GM12878 (cell line): ENCODE measurements at regions not wholly inside any gene's neighbourhood (a gene's known extent, or its start where the extent isn't known, plus 50 kb on each side); places are given as distances from the start of the nearest gene placed in this dataset.

Source experiments
- ATAC-seq: fragments of 200-7000 bp; cut with Tn5 transposase; 3 replicates; pipeline ENCODE4 v1.9.1; 2020; ENCODE audit warnings: mild to moderate bottlenecking, moderate library complexity
- BruUV-seq: library from RNA; stranded (reverse); fragments of 400-500 nt; replicated peaks from 2 replicates; lab custom pipeline; 2021; lab: Mats Ljungman, UMichigan
- CTCF ChIA-PET: fragments of 300-600 bp; sonication (Branson Sonifier 250); formaldehyde crosslinking; extraction: SDS; loops from one replicate; lab custom pipeline; 2021; ENCODE audit warnings: inconsistent platforms; lab: Yijun Ruan, JAX
- POLR2A ChIA-PET: fragments of 350-600 bp; formaldehyde crosslinking; extraction: SDS; loops from one replicate; lab custom pipeline; 2021; ENCODE audit warnings: inconsistent platforms; lab: Charles Lee
- RAD21 ChIA-PET: fragments of 300-600 bp; sonication (Branson Sonifier 250); formaldehyde crosslinking; loops from one replicate; lab custom pipeline; 2023; ENCODE audit warnings: antibody characterized with exemption; ENCODE audit not compliant: unreplicated experiment; lab: Charles Lee
- SMC1A ChIA-PET: fragments of 300-600 bp; sonication (Branson Sonifier 250); formaldehyde crosslinking; loops from one replicate; lab custom pipeline; 2023; ENCODE audit not compliant: unreplicated experiment, uncharacterized antibody; lab: Charles Lee
- DNase-seq: peaks from one replicate; pipeline ENCODE4 v3.0.0-alpha.2; 2011; ENCODE audit warnings: low read depth, low spot score
- FAIRE-seq: peaks from 3 replicates; lab custom pipeline; 2011; peaks lifted over from hg19 to GRCh38; lab: Jason Lieb, UNC
- H2AFZ ChIP-seq: 2 replicates; pipeline ENCODE4 v1.6.0; 2011; ENCODE audit warnings: low read depth, low read length, control low read depth; ENCODE audit not compliant: control insufficient read depth
- H3K27ac ChIP-seq: 2 replicates; pipeline ENCODE4 v1.5.1; 2011; ENCODE audit warnings: control low read depth; ENCODE audit not compliant: control insufficient read depth, insufficient read depth
- H3K27me3 ChIP-seq, 2 experiments: replicated peaks in 1 of 2; 2 replicates each; pipeline versions ENCODE4 v1.6.0 to v1.6.1; 2011; ENCODE audit warnings: low read length in 1 of 2; ENCODE audit not compliant: control insufficient read depth in 2 of 2, insufficient read depth in 2 of 2
- H3K36me3 ChIP-seq, 2 experiments: 2 replicates each; pipeline ENCODE4 v1.5.1; 2011; ENCODE audit warnings: low read length in 1 of 2; ENCODE audit not compliant: control insufficient read depth in 2 of 2, insufficient read depth in 2 of 2
- H3K4me1 ChIP-seq: 2 replicates; pipeline ENCODE4 v1.6.1; 2011; ENCODE audit warnings: mild to moderate bottlenecking, low read length, moderate library complexity, mixed read lengths; ENCODE audit not compliant: control insufficient read depth, insufficient read depth
- H3K4me2 ChIP-seq: 2 replicates; pipeline ENCODE4 v1.6.0; 2011; ENCODE audit warnings: control low read depth; ENCODE audit not compliant: control insufficient read depth, insufficient read depth
- H3K4me3 ChIP-seq: fragments of 200-600 bp; sonication (generic); 2 replicates; pipeline ENCODE4 v1.5.1; 2016
- H3K79me2 ChIP-seq: 2 replicates; pipeline ENCODE4 v1.6.0; 2011; ENCODE audit warnings: low read length; ENCODE audit not compliant: control insufficient read depth, insufficient read depth
- H3K9ac ChIP-seq: 2 replicates; pipeline ENCODE4 v1.8.0; 2011; ENCODE audit warnings: low read length, control low read depth, mixed read lengths; ENCODE audit not compliant: control insufficient read depth, insufficient read depth
- H3K9me3 ChIP-seq: replicated peaks from 3 replicates; pipeline ENCODE4 v1.5.1; 2011; ENCODE audit warnings: mild to moderate bottlenecking, low read length; ENCODE audit not compliant: control insufficient read depth, insufficient read depth
- H4K20me1 ChIP-seq: 2 replicates; pipeline ENCODE4 v1.6.0; 2011; ENCODE audit not compliant: control insufficient read depth, insufficient read depth
- ASH2L ChIP-seq: fragments of 300-600, 200-600 bp; sonication (generic); IDR thresholded peaks from 2 replicates; pipeline ENCODE4 v1.6.1; 2017; ENCODE audit warnings: low read depth, mild to moderate bottlenecking, borderline replicate concordance
- CBX3 ChIP-seq: fragments of 200-600 bp; sonication (generic); IDR thresholded peaks from 2 replicates; pipeline ENCODE4 v1.6.1; 2016; ENCODE audit warnings: low read depth, borderline replicate concordance
- CEBPB ChIP-seq, 2 experiments: fragments of 150-350 bp in 1 of 2; IDR thresholded peaks; 2 replicates each; pipeline ENCODE4 v1.6.1; 2012 to 2014; ENCODE audit warnings: low read depth in 2 of 2, low read length in 2 of 2, borderline replicate concordance in 1 of 2, inconsistent platforms in 1 of 2
- E2F4 ChIP-seq: IDR thresholded peaks from 2 replicates; pipeline ENCODE4 v1.6.1; 2012; ENCODE audit warnings: low read depth, low read length, improper control_type of control experiment
- HCFC1 ChIP-seq: fragments of 150-350 bp; IDR thresholded peaks from 2 replicates; pipeline ENCODE4 v1.6.1; 2014; ENCODE audit warnings: low read length
- IKZF1 ChIP-seq: fragments of 450-650 bp; conservative IDR thresholded peaks from 2 replicates; pipeline ENCODE4 v1.6.1; 2017; ENCODE audit warnings: antibody characterized with exemption, mild to moderate bottlenecking
- KLF5 ChIP-seq: fragments of 450-650 bp; IDR thresholded peaks from 2 replicates; pipeline ENCODE4 v1.6.1; 2014; ENCODE audit warnings: mild to moderate bottlenecking; ENCODE audit not compliant: partially characterized antibody
- NR2C1 ChIP-seq: fragments of 450-650 bp; IDR thresholded peaks from 2 replicates; pipeline ENCODE4 v1.6.1; 2017; ENCODE audit warnings: antibody characterized with exemption, mild to moderate bottlenecking, moderate library complexity
- PAX8 ChIP-seq: fragments of 450-650 bp; IDR thresholded peaks from 2 replicates; pipeline ENCODE4 v1.6.1; 2017; ENCODE audit warnings: mild to moderate bottlenecking, moderate library complexity
- PRDM15 ChIP-seq: fragments of 450-650 bp; formaldehyde crosslinking; IDR thresholded peaks from 2 replicates; pipeline ENCODE4 v1.4.0; 2020; ENCODE audit warnings: mild to moderate bottlenecking, moderate library complexity
- RBBP5 ChIP-seq: fragments of 200-600 bp; sonication (generic); conservative IDR thresholded peaks from 2 replicates; pipeline ENCODE4 v1.6.1; 2016
- RCOR1 ChIP-seq: conservative IDR thresholded peaks from 2 replicates; pipeline ENCODE4 v1.6.1; 2012; ENCODE audit warnings: low read depth, low read length, improper control_type of control experiment
- SMC3 ChIP-seq: IDR thresholded peaks from 2 replicates; pipeline ENCODE4 v1.6.1; 2011; ENCODE audit warnings: low read length, improper control_type of control experiment, borderline replicate concordance
- SREBF1 ChIP-seq: IDR thresholded peaks from 2 replicates; pipeline ENCODE4 v1.6.1; 2012; ENCODE audit warnings: mild to moderate bottlenecking, low read length
- TCF3 ChIP-seq: IDR thresholded peaks from 2 replicates; pipeline ENCODE4 v1.6.1; 2012; ENCODE audit warnings: low read depth, mild to moderate bottlenecking, low read length, borderline replicate concordance; ENCODE audit not compliant: insufficient read depth
- ZBED1 ChIP-seq: IDR thresholded peaks from 2 replicates; pipeline ENCODE4 v1.6.1; 2016; ENCODE audit warnings: borderline replicate concordance
- ZZZ3 ChIP-seq: IDR thresholded peaks from 2 replicates; pipeline ENCODE4 v1.6.1; 2011; ENCODE audit warnings: low read depth; ENCODE audit not compliant: control insufficient read depth, insufficient read length
- WGBS: methylation state at CpG from one replicate; pipeline ENCODE4 v1.1.6; 2016; ENCODE audit warnings: low lambda C conversion rate; ENCODE audit not compliant: insufficient replicate concordance, insufficient coverage; ENCODE audit errors: missing lambda C conversion rate; 5-methylcytosine and 5-hydroxymethylcytosine counted together
- in situ Hi-C: fragments of 300-500 bp; cut with MboI; formaldehyde crosslinking; loops from 9 replicates; pipeline ENCODE4 v1.14.3; 2018; ENCODE audit warnings: mixed read lengths
- intact Hi-C: fragments of 100-400 bp; cut with micrococcal nuclease; formaldehyde crosslinking; loops from one replicate; pipeline ENCODE4 v1.14.2; 2022; ENCODE audit not compliant: unreplicated experiment
- TF ChIP-seq, protein P1 (sequence below): IDR thresholded peaks from 2 replicates; pipeline ENCODE4 v1.6.1; 2011; ENCODE audit warnings: low read depth, mild to moderate bottlenecking, low read length, moderate library complexity, borderline replicate concordance; ENCODE audit errors: extremely low read depth
- TF ChIP-seq, protein P2 (sequence below): fragments of 450-650 bp; IDR thresholded peaks from 2 replicates; pipeline ENCODE4 v1.6.1; 2018; ENCODE audit warnings: borderline replicate concordance, mild to moderate bottlenecking; ENCODE audit not compliant: partially characterized antibody

GRCh38 chr11:104510169-104510568 lies 346.2 kb upstream of the PDGFD start:
- Histone ChIP-seq H3K4me3 (no peak overlapping the region), H3K4me1 (no peaks in the 10 kb centered on the region), H4K20me1 (no peaks in the 10 kb centered on the region), H2AFZ (no peak overlapping the region), H3K9ac (no peak overlapping the region), H3K27me3 (no peaks in the 10 kb centered on the region), H3K79me2 (no peaks in the 10 kb centered on the region), H3K27ac (no peak overlapping the region), H3K9me3 (no peaks in the 10 kb centered on the region), H3K36me3 (no peaks in the 10 kb centered on the region), H3K4me2 (no peak overlapping the region)
- SMC1A ChIA-PET: no interaction called here
- FAIRE-seq (no peak), DNase-seq (no peak), ATAC-seq (no peak)
- intact Hi-C loops (no loop called here), in situ Hi-C loops (no loop called here)
- 3% methylated on average over 2 of the region's 2 CpGs for WGBS
- no TSS peak for BruUV-seq
- POLR2A ChIA-PET: no interaction called here
- CTCF ChIA-PET: no interaction called here
- TF ChIP-seq, protein P1, sequence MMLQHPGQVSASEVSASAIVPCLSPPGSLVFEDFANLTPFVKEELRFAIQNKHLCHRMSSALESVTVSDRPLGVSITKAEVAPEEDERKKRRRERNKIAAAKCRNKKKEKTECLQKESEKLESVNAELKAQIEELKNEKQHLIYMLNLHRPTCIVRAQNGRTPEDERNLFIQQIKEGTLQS: no peak
- TF ChIP-seq, protein P2, sequence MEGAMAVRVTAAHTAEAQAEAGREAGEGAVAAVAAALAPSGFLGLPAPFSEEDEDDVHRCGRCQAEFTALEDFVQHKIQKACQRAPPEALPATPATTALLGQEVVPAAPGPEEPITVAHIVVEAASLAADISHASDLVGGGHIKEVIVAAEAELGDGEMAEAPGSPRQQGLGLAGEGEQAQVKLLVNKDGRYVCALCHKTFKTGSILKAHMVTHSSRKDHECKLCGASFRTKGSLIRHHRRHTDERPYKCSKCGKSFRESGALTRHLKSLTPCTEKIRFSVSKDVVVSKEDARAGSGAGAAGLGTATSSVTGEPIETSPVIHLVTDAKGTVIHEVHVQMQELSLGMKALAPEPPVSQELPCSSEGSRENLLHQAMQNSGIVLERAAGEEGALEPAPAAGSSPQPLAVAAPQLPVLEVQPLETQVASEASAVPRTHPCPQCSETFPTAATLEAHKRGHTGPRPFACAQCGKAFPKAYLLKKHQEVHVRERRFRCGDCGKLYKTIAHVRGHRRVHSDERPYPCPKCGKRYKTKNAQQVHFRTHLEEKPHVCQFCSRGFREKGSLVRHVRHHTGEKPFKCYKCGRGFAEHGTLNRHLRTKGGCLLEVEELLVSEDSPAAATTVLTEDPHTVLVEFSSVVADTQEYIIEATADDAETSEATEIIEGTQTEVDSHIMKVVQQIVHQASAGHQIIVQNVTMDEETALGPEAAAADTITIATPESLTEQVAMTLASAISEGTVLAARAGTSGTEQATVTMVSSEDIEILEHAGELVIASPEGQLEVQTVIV: no peak
- TF ChIP-seq ZZZ3 (no peak), RBBP5 (no peak), ZBED1 (no peak), IKZF1 (no peak), HCFC1 (no peak), CEBPB (IDR thresholded peaks at IDR 0.05; ENCODE audit: borderline replicate concordance in 1 of 2, low read depth in 2 of 2, low read length in 2 of 2) (no peak), E2F4 (no peak), PAX8 (no peak), SMC3 (no peak), SREBF1 (no peak), CBX3 (no peak), PRDM15 (CRISPR knock-in tag) (no peak), NR2C1 (no peak), KLF5 (no peak), TCF3 (no peak), RCOR1 (no peak), ASH2L (no peak)
- RAD21 ChIA-PET: no interaction called here
